GM12878 (cell line): ENCODE measurements at regions not wholly inside any gene's neighbourhood (a gene's known extent, or its start where the extent isn't known, plus 50 kb on each side); places are given as distances from the start of the nearest gene placed in this dataset.

Source experiments
- ATAC-seq: fragments of 200-7000 bp; cut with Tn5 transposase; 3 replicates; pipeline ENCODE4 v1.9.1; 2020; ENCODE audit warnings: mild to moderate bottlenecking, moderate library complexity
- BruUV-seq: library from RNA; stranded (reverse); fragments of 400-500 nt; replicated peaks from 2 replicates; lab custom pipeline; 2021; lab: Mats Ljungman, UMichigan
- CTCF ChIA-PET: fragments of 300-600 bp; sonication (Branson Sonifier 250); formaldehyde crosslinking; extraction: SDS; loops from one replicate; lab custom pipeline; 2021; ENCODE audit warnings: inconsistent platforms; lab: Yijun Ruan, JAX
- POLR2A ChIA-PET: fragments of 350-600 bp; formaldehyde crosslinking; extraction: SDS; loops from one replicate; lab custom pipeline; 2021; ENCODE audit warnings: inconsistent platforms; lab: Charles Lee
- RAD21 ChIA-PET: fragments of 300-600 bp; sonication (Branson Sonifier 250); formaldehyde crosslinking; loops from one replicate; lab custom pipeline; 2023; ENCODE audit warnings: antibody characterized with exemption; ENCODE audit not compliant: unreplicated experiment; lab: Charles Lee
- SMC1A ChIA-PET: fragments of 300-600 bp; sonication (Branson Sonifier 250); formaldehyde crosslinking; loops from one replicate; lab custom pipeline; 2023; ENCODE audit not compliant: unreplicated experiment, uncharacterized antibody; lab: Charles Lee
- DNase-seq: peaks from one replicate; pipeline ENCODE4 v3.0.0-alpha.2; 2011; ENCODE audit warnings: low read depth, low spot score
- FAIRE-seq: peaks from 3 replicates; lab custom pipeline; 2011; peaks lifted over from hg19 to GRCh38; lab: Jason Lieb, UNC
- H2AFZ ChIP-seq: 2 replicates; pipeline ENCODE4 v1.6.0; 2011; ENCODE audit warnings: low read depth, low read length, control low read depth; ENCODE audit not compliant: control insufficient read depth
- H3K27ac ChIP-seq: 2 replicates; pipeline ENCODE4 v1.5.1; 2011; ENCODE audit warnings: control low read depth; ENCODE audit not compliant: control insufficient read depth, insufficient read depth
- H3K27me3 ChIP-seq, 2 experiments: replicated peaks in 1 of 2; 2 replicates each; pipeline versions ENCODE4 v1.6.0 to v1.6.1; 2011; ENCODE audit warnings: low read length in 1 of 2; ENCODE audit not compliant: control insufficient read depth in 2 of 2, insufficient read depth in 2 of 2
- H3K36me3 ChIP-seq, 2 experiments: 2 replicates each; pipeline ENCODE4 v1.5.1; 2011; ENCODE audit warnings: low read length in 1 of 2; ENCODE audit not compliant: control insufficient read depth in 2 of 2, insufficient read depth in 2 of 2
- H3K4me1 ChIP-seq: 2 replicates; pipeline ENCODE4 v1.6.1; 2011; ENCODE audit warnings: mild to moderate bottlenecking, low read length, moderate library complexity, mixed read lengths; ENCODE audit not compliant: control insufficient read depth, insufficient read depth
- H3K4me2 ChIP-seq: 2 replicates; pipeline ENCODE4 v1.6.0; 2011; ENCODE audit warnings: control low read depth; ENCODE audit not compliant: control insufficient read depth, insufficient read depth
- H3K4me3 ChIP-seq: fragments of 200-600 bp; sonication (generic); 2 replicates; pipeline ENCODE4 v1.5.1; 2016
- H3K79me2 ChIP-seq: 2 replicates; pipeline ENCODE4 v1.6.0; 2011; ENCODE audit warnings: low read length; ENCODE audit not compliant: control insufficient read depth, insufficient read depth
- H3K9ac ChIP-seq: 2 replicates; pipeline ENCODE4 v1.8.0; 2011; ENCODE audit warnings: low read length, control low read depth, mixed read lengths; ENCODE audit not compliant: control insufficient read depth, insufficient read depth
- H3K9me3 ChIP-seq: replicated peaks from 3 replicates; pipeline ENCODE4 v1.5.1; 2011; ENCODE audit warnings: mild to moderate bottlenecking, low read length; ENCODE audit not compliant: control insufficient read depth, insufficient read depth
- H4K20me1 ChIP-seq: 2 replicates; pipeline ENCODE4 v1.6.0; 2011; ENCODE audit not compliant: control insufficient read depth, insufficient read depth
- CHD2 ChIP-seq: IDR thresholded peaks from 2 replicates; pipeline ENCODE4 v1.6.1; 2011; ENCODE audit warnings: low read depth, low read length, improper control_type of control experiment, borderline replicate concordance
- CREB1 ChIP-seq: IDR thresholded peaks from 2 replicates; pipeline ENCODE4 v1.6.1; 2012; ENCODE audit warnings: low read depth, mild to moderate bottlenecking, inconsistent platforms
- ETV6 ChIP-seq, 2 experiments: fragments of 450-650 bp in 1 of 2; IDR thresholded peaks in 1 of 2; conservative IDR thresholded peaks in 1 of 2; 2 replicates each; pipeline ENCODE4 v1.6.1; 2014; ENCODE audit warnings: antibody characterized with exemption in 1 of 2, borderline replicate concordance in 1 of 2, low read depth in 1 of 2, mild to moderate bottlenecking in 1 of 2, moderate library complexity in 1 of 2
- HDAC6 ChIP-seq: fragments of 200-600 bp; sonication (generic); IDR thresholded peaks from one replicate; pipeline ENCODE4 v1.8.0; 2017; ENCODE audit warnings: antibody characterized with exemption; ENCODE audit not compliant: unreplicated experiment
- HDGF ChIP-seq: fragments of 450-650 bp; IDR thresholded peaks from 2 replicates; pipeline ENCODE4 v1.6.1; 2016; ENCODE audit warnings: antibody characterized with exemption
- IRF4 ChIP-seq: IDR thresholded peaks from 2 replicates; pipeline ENCODE4 v1.6.1; 2011; ENCODE audit warnings: low read depth, low read length
- KAT2A ChIP-seq: conservative IDR thresholded peaks from 2 replicates; pipeline ENCODE4 v1.6.1; 2011; ENCODE audit warnings: low read depth, low read length; ENCODE audit not compliant: control insufficient read depth
- KDM1A ChIP-seq: fragments of 200-600 bp; sonication (generic); IDR thresholded peaks from 2 replicates; pipeline ENCODE4 v1.6.1; 2016; ENCODE audit warnings: borderline replicate concordance
- POLR2A ChIP-seq: IDR thresholded peaks from 2 replicates; pipeline ENCODE4 v1.6.1; 2011; ENCODE audit warnings: low read depth, mild to moderate bottlenecking, low read length
- RFX5 ChIP-seq: IDR thresholded peaks from 2 replicates; pipeline ENCODE4 v1.6.1; 2011; ENCODE audit warnings: low read depth, low read length, improper control_type of control experiment
- SIX5 ChIP-seq: IDR thresholded peaks from 2 replicates; pipeline ENCODE4 v1.6.1; 2011; ENCODE audit warnings: mild to moderate bottlenecking, low read depth, low read length, moderate library complexity; ENCODE audit not compliant: severe bottlenecking
- SMC3 ChIP-seq: IDR thresholded peaks from 2 replicates; pipeline ENCODE4 v1.6.1; 2011; ENCODE audit warnings: low read length, improper control_type of control experiment, borderline replicate concordance
- TAF1 ChIP-seq: IDR thresholded peaks from 2 replicates; pipeline ENCODE4 v1.6.1; 2011; ENCODE audit warnings: mild to moderate bottlenecking, low read depth, low read length, borderline replicate concordance
- TARDBP ChIP-seq: IDR thresholded peaks from 2 replicates; pipeline ENCODE4 v1.6.1; 2016; ENCODE audit warnings: borderline replicate concordance
- ZSCAN29 ChIP-seq: fragments of 450-650 bp; IDR thresholded peaks from 2 replicates; pipeline ENCODE4 v1.6.1; 2017; ENCODE audit warnings: mild to moderate bottlenecking, moderate library complexity
- ZZZ3 ChIP-seq: IDR thresholded peaks from 2 replicates; pipeline ENCODE4 v1.6.1; 2011; ENCODE audit warnings: low read depth; ENCODE audit not compliant: control insufficient read depth, insufficient read length
- WGBS: methylation state at CpG from one replicate; pipeline ENCODE4 v1.1.6; 2016; ENCODE audit warnings: low lambda C conversion rate; ENCODE audit not compliant: insufficient replicate concordance, insufficient coverage; ENCODE audit errors: missing lambda C conversion rate; 5-methylcytosine and 5-hydroxymethylcytosine counted together
- in situ Hi-C: fragments of 300-500 bp; cut with MboI; formaldehyde crosslinking; loops from 9 replicates; pipeline ENCODE4 v1.14.3; 2018; ENCODE audit warnings: mixed read lengths
- intact Hi-C: fragments of 100-400 bp; cut with micrococcal nuclease; formaldehyde crosslinking; loops from one replicate; pipeline ENCODE4 v1.14.2; 2022; ENCODE audit not compliant: unreplicated experiment
- TF ChIP-seq, protein P1 (sequence below): fragments of 450-650 bp; conservative IDR thresholded peaks from 2 replicates; pipeline ENCODE4 v1.6.1; 2017; ENCODE audit warnings: mild to moderate bottlenecking, moderate library complexity
- TF ChIP-seq, protein P2 (sequence below): IDR thresholded peaks from 2 replicates; pipeline ENCODE4 v1.6.1; 2011; ENCODE audit warnings: mild to moderate bottlenecking, low read depth, low read length, moderate library complexity; ENCODE audit not compliant: insufficient replicate concordance
- TF ChIP-seq, protein P3 (sequence below): fragments of 150-350 bp; IDR thresholded peaks from 2 replicates; pipeline ENCODE4 v1.6.1; 2016; ENCODE audit warnings: low read depth, low read length

DNA sequence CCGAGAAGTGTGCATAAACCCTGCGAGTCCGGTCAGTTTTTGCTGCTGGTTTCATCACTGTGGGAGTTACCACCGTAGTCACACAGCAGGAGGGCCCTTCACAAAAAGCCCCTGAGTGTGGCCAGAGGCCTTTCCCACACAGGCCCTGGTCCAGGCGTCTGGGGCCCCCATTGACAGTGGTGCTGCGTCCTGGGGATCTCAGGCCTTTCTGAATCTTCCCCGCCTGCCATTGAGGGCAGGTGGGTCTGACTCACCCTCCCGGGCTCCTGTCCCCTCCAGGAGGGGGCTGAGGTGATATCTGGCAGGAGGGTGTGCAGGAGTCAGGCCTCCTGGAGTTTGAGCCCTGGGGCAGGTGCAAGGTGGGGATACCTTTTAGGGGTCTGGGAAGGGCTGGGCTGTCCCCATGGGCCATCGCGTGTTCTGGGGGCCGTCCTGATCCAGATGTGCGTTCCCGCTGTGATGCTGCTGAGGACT, 358.5 kb downstream of the TMEM121 start (continued):
- TF ChIP-seq KDM1A (no peak), POLR2A (no peak), RFX5 (no peak), CREB1 (no peak), TAF1 (no peak), ZSCAN29 (no peak), IRF4 (no peak), ZZZ3 (no peak), HDAC6 (no peak), TARDBP (no peak), SMC3 (no peak)
- TF ChIP-seq, protein P1, sequence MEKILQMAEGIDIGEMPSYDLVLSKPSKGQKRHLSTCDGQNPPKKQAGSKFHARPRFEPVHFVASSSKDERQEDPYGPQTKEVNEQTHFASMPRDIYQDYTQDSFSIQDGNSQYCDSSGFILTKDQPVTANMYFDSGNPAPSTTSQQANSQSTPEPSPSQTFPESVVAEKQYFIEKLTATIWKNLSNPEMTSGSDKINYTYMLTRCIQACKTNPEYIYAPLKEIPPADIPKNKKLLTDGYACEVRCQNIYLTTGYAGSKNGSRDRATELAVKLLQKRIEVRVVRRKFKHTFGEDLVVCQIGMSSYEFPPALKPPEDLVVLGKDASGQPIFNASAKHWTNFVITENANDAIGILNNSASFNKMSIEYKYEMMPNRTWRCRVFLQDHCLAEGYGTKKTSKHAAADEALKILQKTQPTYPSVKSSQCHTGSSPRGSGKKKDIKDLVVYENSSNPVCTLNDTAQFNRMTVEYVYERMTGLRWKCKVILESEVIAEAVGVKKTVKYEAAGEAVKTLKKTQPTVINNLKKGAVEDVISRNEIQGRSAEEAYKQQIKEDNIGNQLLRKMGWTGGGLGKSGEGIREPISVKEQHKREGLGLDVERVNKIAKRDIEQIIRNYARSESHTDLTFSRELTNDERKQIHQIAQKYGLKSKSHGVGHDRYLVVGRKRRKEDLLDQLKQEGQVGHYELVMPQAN, result no peak

DNA sequence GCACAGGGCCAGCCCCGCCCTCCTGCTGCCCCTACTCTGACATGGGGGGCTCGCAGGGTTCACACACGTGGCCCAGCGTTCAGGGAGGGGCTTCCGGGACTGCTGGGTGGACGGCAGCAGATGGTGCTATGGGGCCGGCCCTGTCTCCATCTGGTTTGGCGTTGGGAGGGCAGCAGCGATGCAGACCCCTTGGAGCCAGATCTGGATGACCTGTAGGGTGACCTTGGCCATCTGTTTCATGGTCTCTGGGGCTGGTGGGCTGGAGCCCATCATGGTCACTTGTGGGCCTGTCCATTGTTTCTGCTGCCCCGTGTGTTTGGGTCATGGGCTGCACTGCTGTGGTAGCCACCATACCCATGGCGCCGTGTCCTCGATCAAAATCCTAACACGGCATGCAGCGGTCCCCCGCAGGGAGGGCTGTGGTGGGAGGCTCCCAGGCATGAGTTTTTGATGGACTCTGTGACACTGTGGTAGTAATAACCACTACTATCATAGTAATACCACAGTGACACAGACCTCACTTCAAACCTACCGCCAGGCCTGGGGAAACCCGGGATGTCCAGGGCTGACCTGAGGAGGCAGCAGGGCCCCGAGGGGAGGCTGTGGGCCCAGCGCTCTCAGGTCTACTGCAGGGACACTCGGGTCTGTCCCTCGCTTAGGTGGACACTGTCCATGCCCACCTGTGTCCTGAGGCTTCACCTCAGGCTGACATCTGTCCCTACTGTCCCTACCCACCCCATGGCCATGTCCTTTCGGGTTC, 359.4 kb downstream of the TMEM121 start:
- RAD21 ChIA-PET, result no interaction called here
- TF ChIP-seq KAT2A, result no peak
- TF ChIP-seq, protein P2, sequence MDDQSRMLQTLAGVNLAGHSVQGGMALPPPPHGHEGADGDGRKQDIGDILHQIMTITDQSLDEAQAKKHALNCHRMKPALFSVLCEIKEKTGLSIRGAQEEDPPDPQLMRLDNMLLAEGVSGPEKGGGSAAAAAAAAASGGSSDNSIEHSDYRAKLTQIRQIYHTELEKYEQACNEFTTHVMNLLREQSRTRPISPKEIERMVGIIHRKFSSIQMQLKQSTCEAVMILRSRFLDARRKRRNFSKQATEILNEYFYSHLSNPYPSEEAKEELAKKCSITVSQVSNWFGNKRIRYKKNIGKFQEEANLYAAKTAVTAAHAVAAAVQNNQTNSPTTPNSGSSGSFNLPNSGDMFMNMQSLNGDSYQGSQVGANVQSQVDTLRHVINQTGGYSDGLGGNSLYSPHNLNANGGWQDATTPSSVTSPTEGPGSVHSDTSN, result no peak
- TF ChIP-seq, protein P3, sequence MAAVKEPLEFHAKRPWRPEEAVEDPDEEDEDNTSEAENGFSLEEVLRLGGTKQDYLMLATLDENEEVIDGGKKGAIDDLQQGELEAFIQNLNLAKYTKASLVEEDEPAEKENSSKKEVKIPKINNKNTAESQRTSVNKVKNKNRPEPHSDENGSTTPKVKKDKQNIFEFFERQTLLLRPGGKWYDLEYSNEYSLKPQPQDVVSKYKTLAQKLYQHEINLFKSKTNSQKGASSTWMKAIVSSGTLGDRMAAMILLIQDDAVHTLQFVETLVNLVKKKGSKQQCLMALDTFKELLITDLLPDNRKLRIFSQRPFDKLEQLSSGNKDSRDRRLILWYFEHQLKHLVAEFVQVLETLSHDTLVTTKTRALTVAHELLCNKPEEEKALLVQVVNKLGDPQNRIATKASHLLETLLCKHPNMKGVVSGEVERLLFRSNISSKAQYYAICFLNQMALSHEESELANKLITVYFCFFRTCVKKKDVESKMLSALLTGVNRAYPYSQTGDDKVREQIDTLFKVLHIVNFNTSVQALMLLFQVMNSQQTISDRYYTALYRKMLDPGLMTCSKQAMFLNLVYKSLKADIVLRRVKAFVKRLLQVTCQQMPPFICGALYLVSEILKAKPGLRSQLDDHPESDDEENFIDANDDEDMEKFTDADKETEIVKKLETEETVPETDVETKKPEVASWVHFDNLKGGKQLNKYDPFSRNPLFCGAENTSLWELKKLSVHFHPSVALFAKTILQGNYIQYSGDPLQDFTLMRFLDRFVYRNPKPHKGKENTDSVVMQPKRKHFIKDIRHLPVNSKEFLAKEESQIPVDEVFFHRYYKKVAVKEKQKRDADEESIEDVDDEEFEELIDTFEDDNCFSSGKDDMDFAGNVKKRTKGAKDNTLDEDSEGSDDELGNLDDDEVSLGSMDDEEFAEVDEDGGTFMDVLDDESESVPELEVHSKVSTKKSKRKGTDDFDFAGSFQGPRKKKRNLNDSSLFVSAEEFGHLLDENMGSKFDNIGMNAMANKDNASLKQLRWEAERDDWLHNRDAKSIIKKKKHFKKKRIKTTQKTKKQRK, result no peak
- TF ChIP-seq ETV6 (conservative IDR thresholded peaks at IDR 0.05 in 1 of 2, IDR thresholded peaks at IDR 0.05 in 1 of 2; ENCODE audit: borderline replicate concordance in 1 of 2, low read depth in 1 of 2), result no peak
- TF ChIP-seq HDGF, result no peak
- TF ChIP-seq CHD2, result no peak
- TF ChIP-seq SIX5, result no peak

More for the DNA sequence above, 359.4 kb downstream of the TMEM121 start:
- in situ Hi-C loops (no loop called here), intact Hi-C loops (no loop called here)
- H3K4me2 ChIP-seq, result no peak overlapping the region
- SMC1A ChIA-PET, result no interaction called here
- WGBS, result 0% methylated on average over 5 of the region's 23 CpGs
- H4K20me1 ChIP-seq, result no peaks in the 10 kb centered on the region
- H3K27ac ChIP-seq, result no peak overlapping the region
- no peaks in the 10 kb centered on the region for H3K27me3 ChIP-seq
- CTCF ChIA-PET, result no interaction called here
- no peak overlapping the region; the same call in 1 of the 2 replicates for H3K9ac ChIP-seq
- FAIRE-seq (no peak), ATAC-seq (no peak), DNase-seq (no peak)
- H3K4me1 ChIP-seq, result no peaks in the 10 kb centered on the region
- H2AFZ ChIP-seq, result no peak overlapping the region
- H3K9me3 ChIP-seq, result no peaks in the 10 kb centered on the region
- H3K36me3 ChIP-seq, result no peaks in the 10 kb centered on the region
- BruUV-seq, result no TSS peak
- no peaks in the 10 kb centered on the region for H3K79me2 ChIP-seq
- POLR2A ChIA-PET, result no interaction called here
- no peak overlapping the region for H3K4me3 ChIP-seq
